DND-41 (cell line): ENCODE measurements at regions not wholly inside any gene's neighbourhood (a gene's known extent, or its start where the extent isn't known, plus 50 kb on each side); places are given as distances from the start of the nearest gene placed in this dataset.

Experiments
- ATAC-seq: fragments of 200-7000 bp; cut with Tn5 transposase; 3 replicates; pipeline ENCODE4 v1.9.1; 2021; ENCODE audit warnings: low read depth; ENCODE audit not compliant: insufficient read depth
- DNase-seq: peaks from one replicate; pipeline ENCODE4 v3.0.0-alpha.2; 2020
- H2AFZ ChIP-seq: 2 replicates; pipeline ENCODE4 v1.6.0; 2012; ENCODE audit warnings: low read depth, low read length
- H3K27ac ChIP-seq: 2 replicates; pipeline ENCODE4 v1.5.1; 2012; ENCODE audit warnings: low read length, inconsistent platforms
- H3K27me3 ChIP-seq: fragments of 200-600 bp; sonication (generic); 2 replicates; pipeline ENCODE4 v1.6.0; 2012; ENCODE audit warnings: low read length, mild to moderate bottlenecking, inconsistent platforms; ENCODE audit not compliant: insufficient read depth, poor library complexity
- H3K36me3 ChIP-seq: 2 replicates; pipeline ENCODE4 v1.5.1; 2012; ENCODE audit warnings: low read length, inconsistent platforms; ENCODE audit not compliant: insufficient read depth
- H3K4me1 ChIP-seq: 2 replicates; pipeline ENCODE4 v1.5.1; 2012; ENCODE audit warnings: mild to moderate bottlenecking, low read length; ENCODE audit not compliant: insufficient read depth
- H3K4me2 ChIP-seq: 2 replicates; pipeline ENCODE4 v1.6.0; 2012; ENCODE audit warnings: mild to moderate bottlenecking, moderate library complexity, low read length, inconsistent platforms; ENCODE audit not compliant: insufficient read depth
- H3K4me3 ChIP-seq, 2 experiments: fragments of 200-600 bp in 1 of 2; shearing (Covaris generic) in 1 of 2; 2 replicates each; pipeline ENCODE4 v1.5.1; 2012 to 2016; ENCODE audit warnings: inconsistent platforms in 2 of 2, low read length in 2 of 2, mild to moderate bottlenecking in 2 of 2, low read depth in 1 of 2, moderate library complexity in 1 of 2
- H3K79me2 ChIP-seq: 2 replicates; pipeline ENCODE4 v1.6.0; 2012; ENCODE audit warnings: low read length, inconsistent platforms; ENCODE audit not compliant: insufficient read depth
- H3K9ac ChIP-seq: 2 replicates; pipeline ENCODE4 v1.6.0; 2012; ENCODE audit warnings: low read depth, mild to moderate bottlenecking, inconsistent platforms, low read length, moderate library complexity
- H3K9me3 ChIP-seq: 2 replicates; pipeline ENCODE4 v1.5.1; 2012; ENCODE audit warnings: low read length, moderate library complexity, mild to moderate bottlenecking, inconsistent platforms; ENCODE audit not compliant: insufficient read depth, severe bottlenecking
- H4K20me1 ChIP-seq: 2 replicates; pipeline ENCODE4 v1.6.0; 2012; ENCODE audit warnings: low read length; ENCODE audit not compliant: insufficient read depth
- EZH2 ChIP-seq: IDR thresholded peaks from 3 replicates; pipeline ENCODE4 v1.6.1; 2012; ENCODE audit warnings: borderline replicate concordance, low read depth, mild to moderate bottlenecking, moderate library complexity, low read length, inconsistent platforms; ENCODE audit not compliant: severe bottlenecking
- TF ChIP-seq, protein P1 (sequence below): IDR thresholded peaks from 2 replicates; pipeline ENCODE4 v1.5.1; 2012; ENCODE audit warnings: borderline replicate concordance, low read length, moderate library complexity, mild to moderate bottlenecking; ENCODE audit not compliant: poor library complexity, severe bottlenecking; ENCODE audit errors: extremely low read depth

GRCh38 chr4:83723609-83724008 lies 187.7 kb downstream of the GPAT3 start:
- Histone ChIP-seq H4K20me1 (no peaks in the 10 kb centered on the region), H3K4me2 (no peak overlapping the region), H3K36me3 (no peaks in the 10 kb centered on the region), H3K4me1 (no peaks in the 10 kb centered on the region), H3K4me3 (no peak overlapping the region), H3K27me3 (peaks cover 2% of the 10 kb centered on the region), H3K9me3 (no peaks in the 10 kb centered on the region), H3K27ac (no peak overlapping the region), H3K9ac (no peak overlapping the region), H2AFZ (no peak overlapping the region), H3K79me2 (no peaks in the 10 kb centered on the region)
- DNase-seq = no peak
- no peak for ATAC-seq
- TF ChIP-seq, protein P1, sequence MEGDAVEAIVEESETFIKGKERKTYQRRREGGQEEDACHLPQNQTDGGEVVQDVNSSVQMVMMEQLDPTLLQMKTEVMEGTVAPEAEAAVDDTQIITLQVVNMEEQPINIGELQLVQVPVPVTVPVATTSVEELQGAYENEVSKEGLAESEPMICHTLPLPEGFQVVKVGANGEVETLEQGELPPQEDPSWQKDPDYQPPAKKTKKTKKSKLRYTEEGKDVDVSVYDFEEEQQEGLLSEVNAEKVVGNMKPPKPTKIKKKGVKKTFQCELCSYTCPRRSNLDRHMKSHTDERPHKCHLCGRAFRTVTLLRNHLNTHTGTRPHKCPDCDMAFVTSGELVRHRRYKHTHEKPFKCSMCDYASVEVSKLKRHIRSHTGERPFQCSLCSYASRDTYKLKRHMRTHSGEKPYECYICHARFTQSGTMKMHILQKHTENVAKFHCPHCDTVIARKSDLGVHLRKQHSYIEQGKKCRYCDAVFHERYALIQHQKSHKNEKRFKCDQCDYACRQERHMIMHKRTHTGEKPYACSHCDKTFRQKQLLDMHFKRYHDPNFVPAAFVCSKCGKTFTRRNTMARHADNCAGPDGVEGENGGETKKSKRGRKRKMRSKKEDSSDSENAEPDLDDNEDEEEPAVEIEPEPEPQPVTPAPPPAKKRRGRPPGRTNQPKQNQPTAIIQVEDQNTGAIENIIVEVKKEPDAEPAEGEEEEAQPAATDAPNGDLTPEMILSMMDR = no peak
- no peak for TF ChIP-seq EZH2

GRCh38 chr4:83722730-83723269 lies 186.9 kb downstream of the GPAT3 start:
- no peaks in the 10 kb centered on the region for H4K20me1 ChIP-seq
- H3K4me3 ChIP-seq = no peak overlapping the region
- ATAC-seq = no peak
- no peak for DNase-seq
- H3K79me2 ChIP-seq = no peaks in the 10 kb centered on the region
- no peak overlapping the region for H3K27ac ChIP-seq
- H3K9me3 ChIP-seq = no peaks in the 10 kb centered on the region
- TF ChIP-seq, protein P1 = no peak
- no peak for TF ChIP-seq EZH2
- no peak overlapping the region for H3K9ac ChIP-seq
- no peak overlapping the region for H3K4me2 ChIP-seq
- peaks cover 7% of the 10 kb centered on the region for H3K27me3 ChIP-seq
- no peaks in the 10 kb centered on the region for H3K4me1 ChIP-seq
- H2AFZ ChIP-seq = no peak overlapping the region
- no peaks in the 10 kb centered on the region for H3K36me3 ChIP-seq

- no peak overlapping the region for H3K9ac ChIP-seq
- TF ChIP-seq, protein P1 = no peak
- no peak for TF ChIP-seq EZH2
- no peak for DNase-seq
- no peaks in the 10 kb centered on the region for H3K4me1 ChIP-seq
- H4K20me1 ChIP-seq = no peaks in the 10 kb centered on the region
- H3K79me2 ChIP-seq = no peaks in the 10 kb centered on the region
- H3K27ac ChIP-seq = no peak overlapping the region
- no peak overlapping the region for H2AFZ ChIP-seq
- peaks cover 4% of the 10 kb centered on the region for H3K27me3 ChIP-seq
- H3K4me2 ChIP-seq = no peak overlapping the region
- H3K9me3 ChIP-seq = no peaks in the 10 kb centered on the region
- no peak overlapping the region for H3K4me3 ChIP-seq
- no peaks in the 10 kb centered on the region for H3K36me3 ChIP-seq
- no peak for ATAC-seq
These were observed 181.0 kb downstream of the GPAT3 start for GRCh38 chr4:83716874-83717273.

DNA sequence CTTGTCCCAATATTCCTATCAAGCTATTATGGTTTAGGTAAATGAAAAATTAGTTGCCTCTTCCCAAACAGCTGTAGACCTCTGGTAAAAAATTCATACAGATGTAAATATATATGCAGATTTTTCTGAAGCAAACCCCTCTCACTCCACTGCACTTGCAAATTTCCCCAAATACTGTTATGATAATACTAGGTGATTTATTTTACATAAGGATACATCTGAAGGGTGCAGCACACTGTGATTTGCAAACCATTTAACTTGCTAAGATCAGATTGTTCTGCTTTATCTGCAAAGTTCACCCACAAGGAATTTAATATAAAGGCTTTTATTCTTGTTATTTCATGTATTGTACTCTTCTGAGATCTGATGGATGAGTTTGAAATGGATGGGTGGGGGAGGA lies 177.0 kb downstream of the GPAT3 start:
- Histone ChIP-seq H3K9ac (no peak overlapping the region), H3K27ac (no peak overlapping the region), H3K9me3 (no peaks in the 10 kb centered on the region), H3K79me2 (no peaks in the 10 kb centered on the region), H4K20me1 (no peaks in the 10 kb centered on the region), H3K4me2 (no peak overlapping the region), H3K36me3 (no peaks in the 10 kb centered on the region), H3K4me3 (no peak overlapping the region), H3K27me3 (no peaks in the 10 kb centered on the region), H2AFZ (no peak overlapping the region), H3K4me1 (no peaks in the 10 kb centered on the region)
- ATAC-seq = no peak
- TF ChIP-seq EZH2 = no peak
- TF ChIP-seq, protein P1 = no peak
- DNase-seq = no peak
